22Rv1 (cell line): ENCODE measurements at regions not wholly inside any gene's neighbourhood (a gene's known extent, or its start where the extent isn't known, plus 50 kb on each side); places are given as distances from the start of the nearest gene placed in this dataset.
"Not testable (repeated sequence)": the region's sequence is repeated elsewhere in the genome, so short reads cannot be mapped to it uniquely, and the experiment has no call there.

Source experiments
- H3K27ac ChIP-seq: fragments of 450-650 bp; 2 replicates; pipeline ENCODE4 v1.5.1; 2017
- CTCF ChIP-seq: fragments of 450-650 bp; IDR thresholded peaks from 2 replicates; pipeline ENCODE4 v1.5.1; 2017; ENCODE audit warnings: mild to moderate bottlenecking
- ZFX ChIP-seq: fragments of 450-650 bp; IDR thresholded peaks from 2 replicates; pipeline ENCODE4 v1.6.1; 2017; ENCODE audit warnings: antibody characterized with exemption, borderline replicate concordance

- not testable (repeated sequence) for H3K27ac ChIP-seq
These were observed 215.6 kb upstream of the C1QTNF3 start for GRCh38 chr5:34258598-34258997.

GRCh38 chr5:34261020-34261419, 218.0 kb upstream of the C1QTNF3 start:
- not testable (repeated sequence) for H3K27ac ChIP-seq

- not testable (repeated sequence) for H3K27ac ChIP-seq
These were observed 223.1 kb upstream of the C1QTNF3 start for GRCh38 chr5:34266151-34266550.

GRCh38 chr5:34296759-34297158, 253.7 kb upstream of the C1QTNF3 start:
- H3K27ac ChIP-seq = not testable (repeated sequence)

- H3K27ac ChIP-seq = not testable (repeated sequence)
These were observed 286.2 kb upstream of the C1QTNF3 start for GRCh38 chr5:34329201-34329600.

- not testable (repeated sequence) for H3K27ac ChIP-seq
These were observed 286.6 kb upstream of the C1QTNF3 start for GRCh38 chr5:34329611-34330108.

- H3K27ac ChIP-seq = not testable (repeated sequence)
These were observed 289.0 kb upstream of the C1QTNF3 start for GRCh38 chr5:34331928-34332454.

GRCh38 chr5:34339408-34340001, 296.5 kb upstream of the C1QTNF3 start:
- not testable (repeated sequence) for H3K27ac ChIP-seq

GRCh38 chr5:34354440-34354839, 301.7 kb upstream of the RAI14 start:
- not testable (repeated sequence) for H3K27ac ChIP-seq

GRCh38 chr5:34371417-34371816, 284.7 kb upstream of the RAI14 start:
- H3K27ac ChIP-seq = not testable (repeated sequence)

- not testable (repeated sequence) for H3K27ac ChIP-seq
These were observed 284.3 kb upstream of the RAI14 start for GRCh38 chr5:34371817-34372216.

GRCh38 chr5:34372739-34373138, 283.4 kb upstream of the RAI14 start:
- not testable (repeated sequence) for H3K27ac ChIP-seq

GRCh38 chr5:34377651-34378050, 278.5 kb upstream of the RAI14 start:
- not testable (repeated sequence) for H3K27ac ChIP-seq

- not testable (repeated sequence) for H3K27ac ChIP-seq
These were observed 277.6 kb upstream of the RAI14 start for GRCh38 chr5:34378498-34378897.

GRCh38 chr5:34388754-34389153, 267.4 kb upstream of the RAI14 start:
- not testable (repeated sequence) for H3K27ac ChIP-seq

GRCh38 chr5:34409373-34409772, 246.8 kb upstream of the RAI14 start:
- H3K27ac ChIP-seq = no peak overlapping the region
- no peak for TF ChIP-seq ZFX
- TF ChIP-seq CTCF = no peak
